Hepatocyte (in vitro differentiated cells): ENCODE measurements at regions not wholly inside any gene's neighbourhood (a gene's known extent, or its start where the extent isn't known, plus 50 kb on each side); places are given as distances from the start of the nearest gene placed in this dataset.

ENCODE experiments used
- DNase-seq: peaks from one replicate; pipeline ENCODE4 v3.0.0-alpha.2; 2016; ENCODE audit warnings: low spot score
- H2AFZ ChIP-seq: fragments of 200-600 bp; sonication (generic); 2 replicates; pipeline ENCODE4 v1.6.0; 2016; ENCODE audit warnings: antibody characterized with exemption, mild to moderate bottlenecking
- H3K27ac ChIP-seq: fragments of 200-600 bp; sonication (generic); 2 replicates; pipeline ENCODE4 v1.5.1; 2016; ENCODE audit warnings: mild to moderate bottlenecking
- H3K27me3 ChIP-seq: fragments of 200-600 bp; sonication (generic); 2 replicates; pipeline ENCODE4 v1.6.1; 2016
- H3K36me3 ChIP-seq: fragments of 200-600 bp; sonication (generic); replicated peaks from 2 replicates; pipeline ENCODE4 v1.5.1; 2016; ENCODE audit warnings: low read depth; ENCODE audit not compliant: insufficient read depth
- H3K4me1 ChIP-seq: fragments of 200-600 bp; sonication (generic); 2 replicates; pipeline ENCODE4 v1.5.1; 2016; ENCODE audit warnings: mild to moderate bottlenecking, moderate library complexity; ENCODE audit not compliant: insufficient read depth
- H3K4me2 ChIP-seq: fragments of 200-600 bp; sonication (generic); 2 replicates; pipeline ENCODE4 v1.6.0; 2016
- H3K4me3 ChIP-seq: fragments of 200-600 bp; sonication (generic); 2 replicates; pipeline ENCODE4 v1.5.1; 2016; ENCODE audit warnings: mild to moderate bottlenecking
- H3K79me2 ChIP-seq: fragments of 200-600 bp; sonication (generic); 2 replicates; pipeline ENCODE4 v1.6.0; 2017; ENCODE audit warnings: mild to moderate bottlenecking
- H3K9me2 ChIP-seq: fragments of 200-600 bp; sonication (generic); replicated peaks from 2 replicates; pipeline ENCODE4 v1.6.0; 2017; ENCODE audit warnings: mild to moderate bottlenecking; ENCODE audit not compliant: insufficient read depth
- H3K9me3 ChIP-seq: fragments of 200-600 bp; sonication (generic); 2 replicates; pipeline ENCODE4 v1.5.1; 2016; ENCODE audit warnings: low read depth, mild to moderate bottlenecking
- H4K20me1 ChIP-seq: fragments of 200-600 bp; sonication (generic); 2 replicates; pipeline ENCODE4 v1.6.0; 2016; ENCODE audit warnings: mild to moderate bottlenecking; ENCODE audit not compliant: insufficient read depth, poor library complexity, severe bottlenecking
- CTCF ChIP-seq: fragments of 200-600 bp; sonication (generic); IDR thresholded peaks from 2 replicates; pipeline ENCODE4 v1.5.1; 2016; ENCODE audit warnings: antibody characterized with exemption, mild to moderate bottlenecking; ENCODE audit not compliant: poor library complexity
- EZH2 ChIP-seq: fragments of 200-600 bp; sonication (generic); IDR thresholded peaks from 2 replicates; pipeline ENCODE4 v1.6.1; 2016; ENCODE audit warnings: antibody characterized with exemption, mild to moderate bottlenecking, borderline replicate concordance
- EZH2phosphoT487 ChIP-seq: fragments of 200-600 bp; sonication (generic); IDR thresholded peaks from one replicate; pipeline ENCODE4 v1.6.1; 2018; ENCODE audit warnings: antibody characterized with exemption, mild to moderate bottlenecking, low read depth, moderate library complexity; ENCODE audit not compliant: unreplicated experiment, severe bottlenecking
- WGBS: methylation state at CpG from one replicate; pipeline ENCODE4 v1.1.6; 2016; ENCODE audit warnings: low lambda C conversion rate; ENCODE audit errors: missing lambda C conversion rate; 5-methylcytosine and 5-hydroxymethylcytosine counted together

- Histone ChIP-seq H3K36me3 (no peaks in the 10 kb centered on the region), H3K27me3 (no peaks in the 10 kb centered on the region), H3K79me2 (no peaks in the 10 kb centered on the region), H3K4me1 (peaks cover 10% of the 10 kb centered on the region), H3K9me2 (no peaks in the 10 kb centered on the region), H3K4me2 (no peak overlapping the region), H4K20me1 (no peaks in the 10 kb centered on the region), H3K27ac (no peak overlapping the region), H3K9me3 (no peaks in the 10 kb centered on the region), H2AFZ (no peak overlapping the region), H3K4me3 (no peak overlapping the region)
- 78% methylated on average over 3 of the region's 3 CpGs for WGBS
- TF ChIP-seq EZH2phosphoT487 (no peak), CTCF (no peak), EZH2 (no peak)
- DNase-seq: no peak
These were observed 161.1 kb downstream of the SLC35B3 start for GRCh38 chr6:8274226-8274625.

- H3K4me1 ChIP-seq: no peaks in the 10 kb centered on the region
- no peak overlapping the region for H3K27ac ChIP-seq
- H3K9me2 ChIP-seq: no peaks in the 10 kb centered on the region
- H2AFZ ChIP-seq: no peak overlapping the region
- H3K4me2 ChIP-seq: no peak overlapping the region
- H3K4me3 ChIP-seq: no peak overlapping the region
- no peak for DNase-seq
- no peaks in the 10 kb centered on the region for H3K36me3 ChIP-seq
- TF ChIP-seq EZH2 (no peak), EZH2phosphoT487 (no peak), CTCF (no peak)
- WGBS: 25% methylated on average over 2 of the region's 2 CpGs
- no peaks in the 10 kb centered on the region for H3K9me3 ChIP-seq
- H3K27me3 ChIP-seq: no peaks in the 10 kb centered on the region
- no peaks in the 10 kb centered on the region for H4K20me1 ChIP-seq
- no peaks in the 10 kb centered on the region for H3K79me2 ChIP-seq
These were observed 165.4 kb downstream of the SLC35B3 start for GRCh38 chr6:8269872-8270454.

GRCh38 chr6:8269094-8269493 is 166.3 kb downstream of the SLC35B3 start:
- Histone ChIP-seq H3K27ac (no peak overlapping the region), H3K79me2 (no peaks in the 10 kb centered on the region), H3K4me2 (no peak overlapping the region), H2AFZ (no peak overlapping the region), H3K36me3 (no peaks in the 10 kb centered on the region), H4K20me1 (no peaks in the 10 kb centered on the region), H3K4me3 (no peak overlapping the region), H3K27me3 (no peaks in the 10 kb centered on the region), H3K4me1 (no peaks in the 10 kb centered on the region), H3K9me3 (no peaks in the 10 kb centered on the region), H3K9me2 (no peaks in the 10 kb centered on the region)
- 64% methylated on average over 2 of the region's 2 CpGs for WGBS
- DNase-seq: no peak
- no peak for TF ChIP-seq EZH2
- TF ChIP-seq EZH2phosphoT487: no peak
- TF ChIP-seq CTCF: no peak

- Histone ChIP-seq H3K27ac (no peak overlapping the region), H3K36me3 (no peaks in the 10 kb centered on the region), H3K27me3 (no peaks in the 10 kb centered on the region), H3K9me3 (no peaks in the 10 kb centered on the region), H3K79me2 (no peaks in the 10 kb centered on the region), H2AFZ (no peak overlapping the region), H3K4me1 (no peaks in the 10 kb centered on the region), H3K4me2 (no peak overlapping the region), H4K20me1 (no peaks in the 10 kb centered on the region), H3K9me2 (no peaks in the 10 kb centered on the region), H3K4me3 (no peak overlapping the region)
- DNase-seq: no peak
- WGBS: 79% methylated on average over 9 of the region's 9 CpGs
- no peak for TF ChIP-seq CTCF
- TF ChIP-seq EZH2: no peak
- no peak for TF ChIP-seq EZH2phosphoT487
These were observed 166.3 kb upstream of the EEF1E1 start for GRCh38 chr6:8268606-8269005.
